ENCODE measurements at regions not wholly inside any gene's neighbourhood (a gene's known extent, or its start where the extent isn't known, plus 50 kb on each side); places are given as distances from the start of the nearest gene placed in this dataset.
A peak's percentile ranks its signal among the peaks of the same experiment; 100 is the strongest.

- no peaks in the 10 kb centered on the region for H3K4me1 ChIP-seq
- Mint-ChIP-seq H3K9me3 (peaks cover 14% of the 10 kb centered on the region), H3K4me3 (no peak overlapping the region), H3K27me3 (ENCODE audit: insufficient read depth, low read depth) (no peaks in the 10 kb centered on the region), H3K4me1 (peaks cover 2% of the 10 kb centered on the region), H3K27ac (no peak overlapping the region), H3K36me3 (no peaks in the 10 kb centered on the region)
- no peak overlapping the region for H3K4me2 ChIP-seq
- H3F3A ChIP-seq (ENCODE audit: low read depth) = no peaks in the 10 kb centered on the region
- H2AFZ ChIP-seq (replicated peaks) = no peak overlapping the region
- TF ChIP-seq EZH2 (IDR thresholded peaks at IDR 0.05) (no peak), CTCF (IDR thresholded peaks at IDR 0.05) (no peak), EZH2phosphoT487 (IDR thresholded peaks at IDR 0.05) (no peak)
- no peak for DNase-seq (ENCODE audit: low spot score)
- H3K79me2 ChIP-seq (ENCODE audit: low read depth) = no peaks in the 10 kb centered on the region
- H3K27me3 ChIP-seq = no peaks in the 10 kb centered on the region
- no peak overlapping the region for H3K27ac ChIP-seq
- no peaks in the 10 kb centered on the region for H3K36me3 ChIP-seq
- H4K20me1 ChIP-seq (ENCODE audit: low read depth) = no peaks in the 10 kb centered on the region
- H3K4me3 ChIP-seq = no peak overlapping the region
- peaks cover 5% of the 10 kb centered on the region for H3K9me3 ChIP-seq (ENCODE audit: low read depth)
- H3K9ac ChIP-seq = no peak overlapping the region
Observed at GRCh38 chr19:34023381-34023780, 148.9 kb upstream of the LSM14A start.

GRCh38 chr19:34033880-34034279 lies 138.4 kb upstream of the LSM14A start:
- H3K4me1 Mint-ChIP-seq = no peaks in the 10 kb centered on the region

GRCh38 chr19:34034318-34034846 lies 137.9 kb upstream of the LSM14A start:
- DNase-seq (ENCODE audit: low spot score) = no peak
- Histone ChIP-seq H3K27me3 (no peaks in the 10 kb centered on the region), H3K4me1 (no peaks in the 10 kb centered on the region), H4K20me1 (ENCODE audit: low read depth) (no peaks in the 10 kb centered on the region), H3F3A (ENCODE audit: low read depth) (no peaks in the 10 kb centered on the region), H3K4me2 (no peak overlapping the region), H3K27ac (no peak overlapping the region), H3K9ac (no peak overlapping the region), H3K4me3 (no peak overlapping the region), H2AFZ (replicated peaks) (no peak overlapping the region), H3K9me3 (ENCODE audit: low read depth) (no peaks in the 10 kb centered on the region), H3K79me2 (ENCODE audit: low read depth) (no peaks in the 10 kb centered on the region), H3K36me3 (no peaks in the 10 kb centered on the region)
- Mint-ChIP-seq H3K36me3 (no peaks in the 10 kb centered on the region), H3K4me1 (no peaks in the 10 kb centered on the region), H3K4me3 (no peak overlapping the region), H3K9me3 (peaks cover 7% of the 10 kb centered on the region), H3K27ac (no peak overlapping the region), H3K27me3 (ENCODE audit: insufficient read depth, low read depth) (peaks cover 11% of the 10 kb centered on the region)
- no peak for TF ChIP-seq EZH2phosphoT487 (IDR thresholded peaks at IDR 0.05)

More at GRCh38 chr19:34033880-34034279, 138.4 kb upstream of the LSM14A start:
- no peak overlapping the region for H3K9ac ChIP-seq
- H3K4me3 ChIP-seq = no peak overlapping the region
- no peaks in the 10 kb centered on the region for H3K4me1 ChIP-seq
- H3K4me2 ChIP-seq = no peak overlapping the region
- no peak overlapping the region for H3K27ac ChIP-seq
- no peaks in the 10 kb centered on the region for H4K20me1 ChIP-seq (ENCODE audit: low read depth)
- no peaks in the 10 kb centered on the region for H3K79me2 ChIP-seq (ENCODE audit: low read depth)
- H2AFZ ChIP-seq (replicated peaks) = no peak overlapping the region
- H3K27me3 ChIP-seq = no peaks in the 10 kb centered on the region
- no peaks in the 10 kb centered on the region for H3K9me3 ChIP-seq (ENCODE audit: low read depth)
- Mint-ChIP-seq H3K27me3 (ENCODE audit: insufficient read depth, low read depth) (peaks cover 11% of the 10 kb centered on the region), H3K4me3 (no peak overlapping the region), H3K27ac (no peak overlapping the region), H3K36me3 (no peaks in the 10 kb centered on the region), H3K9me3 (peaks cover 7% of the 10 kb centered on the region)
- TF ChIP-seq CTCF (IDR thresholded peaks at IDR 0.05) = no peak
- TF ChIP-seq EZH2phosphoT487 (IDR thresholded peaks at IDR 0.05) = no peak
- no peak for TF ChIP-seq EZH2 (IDR thresholded peaks at IDR 0.05)
- no peak for DNase-seq (ENCODE audit: low spot score)
- H3K36me3 ChIP-seq = no peaks in the 10 kb centered on the region
- H3F3A ChIP-seq (ENCODE audit: low read depth) = no peaks in the 10 kb centered on the region

GRCh38 chr19:34041925-34042521 lies 130.3 kb upstream of the LSM14A start:
- Histone ChIP-seq H4K20me1 (ENCODE audit: low read depth) (no peaks in the 10 kb centered on the region), H3K9me3 (ENCODE audit: low read depth) (no peaks in the 10 kb centered on the region), H3K36me3 (no peaks in the 10 kb centered on the region), H3K4me1 (no peaks in the 10 kb centered on the region), H3K4me3 (no peak overlapping the region), H3K27me3 (no peaks in the 10 kb centered on the region), H2AFZ (replicated peaks) (peak overlapping the region; percentile 39), H3K4me2 (no peak overlapping the region), H3K9ac (no peak overlapping the region), H3K27ac (no peak overlapping the region), H3F3A (ENCODE audit: low read depth) (no peaks in the 10 kb centered on the region), H3K79me2 (ENCODE audit: low read depth) (no peaks in the 10 kb centered on the region)
- TF ChIP-seq EZH2 (IDR thresholded peaks at IDR 0.05) (no peak), CTCF (IDR thresholded peaks at IDR 0.05) (peak; percentile 98)
- peaks cover 6% of the 10 kb centered on the region for H3K4me1 Mint-ChIP-seq
- no peaks in the 10 kb centered on the region for H3K36me3 Mint-ChIP-seq
- H3K27ac Mint-ChIP-seq = no peak overlapping the region
- H3K4me3 Mint-ChIP-seq = peak overlapping the region; percentile 39
- H3K27me3 Mint-ChIP-seq (ENCODE audit: insufficient read depth, low read depth) = peaks cover 7% of the 10 kb centered on the region
- DNase-seq (ENCODE audit: low spot score) = peak; percentile 78
- peaks cover 10% of the 10 kb centered on the region for H3K9me3 Mint-ChIP-seq
